ENCODE measurements at regions not wholly inside any gene's neighbourhood (a gene's known extent, or its start where the extent isn't known, plus 50 kb on each side); places are given as distances from the start of the nearest gene placed in this dataset.

- intact Hi-C loops (cut with DNase I) = no loop called here
- ATAC-seq (no peak), DNase-seq (peak in 1 of 4 donors; percentile 5)
These were observed 930.6 kb upstream of the SEMA6D start for GRCh38 chr15:46786590-46787285.

GRCh38 chr15:46795685-46796084 is 921.6 kb upstream of the SEMA6D start:
- H3K36me3 ChIP-seq (replicated peaks in 1 of 2; ENCODE audit: insufficient read depth in 1 of 2, low read depth in 2 of 2) = no peaks in the 10 kb centered on the region
- no peaks in the 10 kb centered on the region for H3K9me3 ChIP-seq
- H3K27me3 ChIP-seq = no peaks in the 10 kb centered on the region
- H3K27ac ChIP-seq = no peak overlapping the region
- ATAC-seq (peak; percentile 42), DNase-seq (no peak)
- WGBS, 2 donors = 10 to 12% methylated on average over 3 of the region's 3 CpGs
- H3K4me3 ChIP-seq = no peak overlapping the region
- H3K4me1 ChIP-seq = no peaks in the 10 kb centered on the region
- no peak for TF ChIP-seq POLR2A (IDR thresholded peaks at IDR 0.05)
- TF ChIP-seq CTCF (IDR thresholded peaks at IDR 0.05) = no peak
- intact Hi-C loops (cut with DNase I) = no loop called here

More at GRCh38 chr15:46786590-46787285, 930.6 kb upstream of the SEMA6D start:
- no peak overlapping the region for H3K27ac ChIP-seq
- H3K4me3 ChIP-seq = no peak overlapping the region
- H3K4me1 ChIP-seq = no peaks in the 10 kb centered on the region
- H3K36me3 ChIP-seq (replicated peaks in 1 of 2; ENCODE audit: insufficient read depth in 1 of 2, low read depth in 2 of 2) = no peaks in the 10 kb centered on the region
- 50 to 60% methylated on average over 5 of the region's 5 CpGs for WGBS, 2 donors
- H3K27me3 ChIP-seq = no peaks in the 10 kb centered on the region
- TF ChIP-seq CTCF (IDR thresholded peaks at IDR 0.05) = no peak
- TF ChIP-seq POLR2A (IDR thresholded peaks at IDR 0.05) = no peak
- H3K9me3 ChIP-seq = no peaks in the 10 kb centered on the region

GRCh38 chr15:46808834-46809233 is 908.5 kb upstream of the SEMA6D start:
- ATAC-seq (no peak), DNase-seq (no peak)
- H3K27ac ChIP-seq = no peak overlapping the region
- intact Hi-C loops (cut with DNase I) = no loop called here
- H3K9me3 ChIP-seq = no peaks in the 10 kb centered on the region
- 17 to 22% methylated on average over 1 of the region's 1 CpG for WGBS, 2 donors
- TF ChIP-seq POLR2A (IDR thresholded peaks at IDR 0.05) (no peak), CTCF (IDR thresholded peaks at IDR 0.05) (no peak)
- H3K27me3 ChIP-seq = no peaks in the 10 kb centered on the region
- H3K36me3 ChIP-seq (replicated peaks in 1 of 2; ENCODE audit: insufficient read depth in 1 of 2, low read depth in 2 of 2) = no peaks in the 10 kb centered on the region
- no peaks in the 10 kb centered on the region for H3K4me1 ChIP-seq
- no peak overlapping the region for H3K4me3 ChIP-seq

GRCh38 chr15:46815240-46815639 is 902.1 kb upstream of the SEMA6D start:
- H3K4me1 ChIP-seq = no peaks in the 10 kb centered on the region
- TF ChIP-seq POLR2A (IDR thresholded peaks at IDR 0.05) = no peak
- TF ChIP-seq CTCF (IDR thresholded peaks at IDR 0.05) = no peak
- 76 to 78% methylated on average over 4 of the region's 4 CpGs for WGBS, 2 donors
- no peak overlapping the region for H3K27ac ChIP-seq
- no peaks in the 10 kb centered on the region for H3K27me3 ChIP-seq
- no peaks in the 10 kb centered on the region for H3K9me3 ChIP-seq
- H3K36me3 ChIP-seq (replicated peaks in 1 of 2; ENCODE audit: insufficient read depth in 1 of 2, low read depth in 2 of 2) = no peaks in the 10 kb centered on the region
- H3K4me3 ChIP-seq = no peak overlapping the region
- ATAC-seq = no peak
- intact Hi-C loops (cut with DNase I) = no loop called here
- no peak for DNase-seq

GRCh38 chr15:46815765-46816164 is 901.5 kb upstream of the SEMA6D start:
- H3K36me3 ChIP-seq (replicated peaks in 1 of 2; ENCODE audit: insufficient read depth in 1 of 2, low read depth in 2 of 2) = no peaks in the 10 kb centered on the region
- H3K4me1 ChIP-seq = no peaks in the 10 kb centered on the region
- no peak overlapping the region for H3K4me3 ChIP-seq
- no peaks in the 10 kb centered on the region for H3K27me3 ChIP-seq
- H3K27ac ChIP-seq = no peak overlapping the region
- DNase-seq = peak; percentile 9 to 47 (median 30)
- intact Hi-C loops (cut with DNase I) = no loop called here
- H3K9me3 ChIP-seq = no peaks in the 10 kb centered on the region
- 71 to 73% methylated on average over 1 of the region's 1 CpG for WGBS, 2 donors
- TF ChIP-seq CTCF (IDR thresholded peaks at IDR 0.05) (no peak), POLR2A (IDR thresholded peaks at IDR 0.05) (no peak)
- ATAC-seq = no peak

All from body of pancreas (tissue), 4 donors.